Left lung (tissue), 4 donors: ENCODE measurements at regions not wholly inside any gene's neighbourhood (a gene's known extent, or its start where the extent isn't known, plus 50 kb on each side); places are given as distances from the start of the nearest gene placed in this dataset.
"Not testable (repeated sequence)": the region's sequence is repeated elsewhere in the genome, so short reads cannot be mapped to it uniquely, and the experiment has no call there.

ENCODE experiments used
- ATAC-seq: fragments of 200-7000 bp; cut with Tn5 transposase; one replicate; pipeline ENCODE4 v1.9.1; 2020; ENCODE audit warnings: moderate library complexity
- DNase-seq, 4 donors: peaks; one replicate each; pipeline ENCODE4 v3.0.0-alpha.2; 2013 to 2020
- H3K27ac ChIP-seq, 2 donors: fragments of 200-600 bp; sonication (generic) in 1 of 2; one replicate each; pipeline versions ENCODE4 v1.5.0 to v1.8.0; 2020 to 2021
- H3K27me3 ChIP-seq, 2 donors: fragments of 200-600 bp; sonication (generic) in 1 of 2; one replicate each; pipeline versions ENCODE4 v1.5.0 to v1.8.0; 2020 to 2021
- H3K36me3 ChIP-seq, 2 donors: fragments of 200-600 bp; sonication (generic) in 1 of 2; one replicate each; pipeline versions ENCODE4 v1.5.0 to v1.8.0; 2020 to 2021
- H3K4me1 ChIP-seq, 2 donors: fragments of 200-600 bp; one replicate each; pipeline ENCODE4 v1.8.0; 2021
- H3K4me3 ChIP-seq, 2 donors: fragments of 200-600 bp; sonication (generic) in 1 of 2; one replicate each; pipeline versions ENCODE4 v1.5.0 to v1.8.0; 2020 to 2021; ENCODE audit warnings: mild to moderate bottlenecking in 1 of 2
- H3K9me3 ChIP-seq, 2 donors: fragments of 200-600 bp; sonication (generic) in 1 of 2; one replicate each; pipeline versions ENCODE4 v1.5.0 to v1.8.0; 2020 to 2021
- intact Hi-C, 2 donors: fragments of 100-400 bp; cut with DNase I; formaldehyde crosslinking; loops; one replicate each; pipeline versions ENCODE4 v1.11.2 to v1.14.2; 2022
- TF ChIP-seq, protein P1 (sequence below), 2 donors: fragments of 200-600 bp; sonication (generic) in 1 of 2; IDR thresholded peaks; one replicate each; pipeline versions ENCODE4 v1.5.0 to v1.8.0; 2021; ENCODE audit warnings: antibody characterized with exemption in 2 of 2
- donor health status: DM: no; HTN: yes; CAD: no.
- donor health status: DM: no; HTN: no; CAD: no.

DNA sequence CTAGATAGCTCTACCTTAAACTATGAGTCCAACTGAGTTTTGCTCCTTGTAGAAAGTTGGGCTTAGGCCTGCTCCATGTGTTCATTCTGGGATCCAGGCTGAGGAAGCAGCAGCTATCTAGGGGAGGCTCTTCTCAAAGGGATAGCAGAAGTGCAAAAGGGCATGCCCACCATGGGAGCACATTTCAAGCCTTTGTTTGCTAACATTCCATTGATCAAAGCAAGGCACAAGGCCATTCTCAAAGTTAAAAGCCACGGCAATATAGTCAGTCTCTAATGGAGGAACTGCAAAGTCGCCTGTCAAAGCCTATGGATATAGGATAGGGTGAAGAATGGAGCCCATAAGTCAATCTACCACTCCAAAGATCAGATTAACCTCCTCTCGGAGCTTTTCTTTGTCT, 488.1 kb upstream of the ARX start:
- DNase-seq (no peak), ATAC-seq (no peak)
- intact Hi-C loops: no loop called here
- H3K27ac ChIP-seq: no peak overlapping the region
- no peak overlapping the region for H3K4me3 ChIP-seq
- no peaks in the 10 kb centered on the region for H3K27me3 ChIP-seq
- H3K4me1 ChIP-seq: no peaks in the 10 kb centered on the region
- TF ChIP-seq, protein P1, sequence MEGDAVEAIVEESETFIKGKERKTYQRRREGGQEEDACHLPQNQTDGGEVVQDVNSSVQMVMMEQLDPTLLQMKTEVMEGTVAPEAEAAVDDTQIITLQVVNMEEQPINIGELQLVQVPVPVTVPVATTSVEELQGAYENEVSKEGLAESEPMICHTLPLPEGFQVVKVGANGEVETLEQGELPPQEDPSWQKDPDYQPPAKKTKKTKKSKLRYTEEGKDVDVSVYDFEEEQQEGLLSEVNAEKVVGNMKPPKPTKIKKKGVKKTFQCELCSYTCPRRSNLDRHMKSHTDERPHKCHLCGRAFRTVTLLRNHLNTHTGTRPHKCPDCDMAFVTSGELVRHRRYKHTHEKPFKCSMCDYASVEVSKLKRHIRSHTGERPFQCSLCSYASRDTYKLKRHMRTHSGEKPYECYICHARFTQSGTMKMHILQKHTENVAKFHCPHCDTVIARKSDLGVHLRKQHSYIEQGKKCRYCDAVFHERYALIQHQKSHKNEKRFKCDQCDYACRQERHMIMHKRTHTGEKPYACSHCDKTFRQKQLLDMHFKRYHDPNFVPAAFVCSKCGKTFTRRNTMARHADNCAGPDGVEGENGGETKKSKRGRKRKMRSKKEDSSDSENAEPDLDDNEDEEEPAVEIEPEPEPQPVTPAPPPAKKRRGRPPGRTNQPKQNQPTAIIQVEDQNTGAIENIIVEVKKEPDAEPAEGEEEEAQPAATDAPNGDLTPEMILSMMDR (IDR thresholded peaks at IDR 0.05): no peak
- no peaks in the 10 kb centered on the region for H3K9me3 ChIP-seq
- no peaks in the 10 kb centered on the region for H3K36me3 ChIP-seq

DNA sequence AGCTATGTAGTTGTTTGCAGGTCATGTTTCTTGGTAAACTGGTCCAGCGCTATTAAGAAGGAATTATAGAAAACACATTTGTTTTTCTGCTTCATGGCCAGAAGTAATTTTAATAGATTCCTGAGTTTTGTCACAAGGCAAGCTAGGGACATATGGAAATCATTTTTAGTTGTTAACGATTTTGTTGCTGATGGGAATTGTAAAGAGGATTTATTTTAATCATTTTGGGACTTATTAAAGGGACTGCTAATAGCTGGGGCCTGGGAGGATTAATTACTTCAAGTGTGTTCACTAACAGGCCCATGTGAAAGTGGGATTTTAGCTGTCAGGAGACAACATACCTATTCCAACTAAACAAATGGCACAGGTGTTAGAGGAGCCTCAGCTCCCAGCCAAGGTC, 492.0 kb upstream of the ARX start:
- H3K4me1 ChIP-seq: no peaks in the 10 kb centered on the region
- no peak overlapping the region for H3K4me3 ChIP-seq
- no peaks in the 10 kb centered on the region for H3K27me3 ChIP-seq
- H3K36me3 ChIP-seq: no peaks in the 10 kb centered on the region
- DNase-seq (no peak), ATAC-seq (no peak)
- H3K9me3 ChIP-seq: no peaks in the 10 kb centered on the region
- TF ChIP-seq, protein P1 (IDR thresholded peaks at IDR 0.05): no peak
- intact Hi-C loops: no loop called here
- H3K27ac ChIP-seq: no peak overlapping the region

DNA sequence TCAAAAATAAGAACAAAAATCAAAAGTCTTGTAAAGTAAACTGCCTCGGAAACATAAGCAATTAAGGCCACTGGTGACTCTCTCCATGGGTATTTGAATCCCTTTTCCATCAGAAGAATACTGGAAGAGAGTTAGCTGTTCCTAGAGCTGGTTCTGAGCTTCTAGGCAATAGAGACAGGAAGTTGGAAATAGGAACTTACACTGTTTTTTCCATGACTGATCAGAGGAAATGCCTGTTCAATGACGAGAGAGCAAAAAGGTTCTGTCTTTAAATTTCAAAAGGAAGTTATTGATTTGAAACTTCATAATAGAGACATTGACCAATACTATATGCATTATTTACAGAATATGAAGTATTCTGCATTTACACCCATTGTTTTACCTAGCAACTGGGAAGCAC, 503.5 kb upstream of the ARX start:
- ATAC-seq (no peak), DNase-seq (no peak)
- Histone ChIP-seq H3K9me3 (no peaks in the 10 kb centered on the region), H3K36me3 (no peaks in the 10 kb centered on the region), H3K4me1 (no peaks in the 10 kb centered on the region), H3K27me3 (no peaks in the 10 kb centered on the region), H3K4me3 (no peak overlapping the region), H3K27ac (no peak overlapping the region)
- TF ChIP-seq, protein P1 (IDR thresholded peaks at IDR 0.05): no peak
- intact Hi-C loops: no loop called here

DNA sequence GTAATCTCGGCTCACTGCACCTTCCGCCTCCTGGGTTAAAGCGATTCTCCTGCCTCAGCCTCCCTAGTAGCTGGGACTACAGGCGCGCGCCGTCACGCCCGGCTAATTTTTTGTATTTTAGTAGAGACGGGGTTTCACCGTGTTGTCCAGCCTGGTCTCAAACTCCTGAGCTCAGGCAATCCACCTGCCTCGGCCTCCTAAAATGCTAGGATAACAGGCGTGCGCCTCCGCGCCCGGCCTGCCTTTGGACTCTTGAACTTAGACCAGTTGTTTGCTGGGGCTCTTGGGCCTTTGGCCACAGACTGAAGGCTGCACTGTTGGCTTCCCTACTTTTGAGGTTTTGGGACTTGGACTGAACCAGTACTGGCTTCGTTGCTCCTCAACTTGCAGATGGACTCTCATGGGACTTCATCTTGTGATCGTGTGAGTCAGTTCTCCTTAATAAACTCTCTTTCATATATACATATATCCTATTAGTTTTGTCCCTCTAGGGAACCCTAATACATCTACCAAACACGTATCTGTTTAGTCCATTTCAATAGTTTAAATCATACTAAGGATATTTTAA, 506.8 kb upstream of the ARX start:
- H3K36me3 ChIP-seq, ATAC-seq, H3K4me1 ChIP-seq, H3K4me3 ChIP-seq, H3K27me3 ChIP-seq, H3K9me3 ChIP-seq, DNase-seq, H3K27ac ChIP-seq, intact Hi-C loops: not testable (repeated sequence)

DNA sequence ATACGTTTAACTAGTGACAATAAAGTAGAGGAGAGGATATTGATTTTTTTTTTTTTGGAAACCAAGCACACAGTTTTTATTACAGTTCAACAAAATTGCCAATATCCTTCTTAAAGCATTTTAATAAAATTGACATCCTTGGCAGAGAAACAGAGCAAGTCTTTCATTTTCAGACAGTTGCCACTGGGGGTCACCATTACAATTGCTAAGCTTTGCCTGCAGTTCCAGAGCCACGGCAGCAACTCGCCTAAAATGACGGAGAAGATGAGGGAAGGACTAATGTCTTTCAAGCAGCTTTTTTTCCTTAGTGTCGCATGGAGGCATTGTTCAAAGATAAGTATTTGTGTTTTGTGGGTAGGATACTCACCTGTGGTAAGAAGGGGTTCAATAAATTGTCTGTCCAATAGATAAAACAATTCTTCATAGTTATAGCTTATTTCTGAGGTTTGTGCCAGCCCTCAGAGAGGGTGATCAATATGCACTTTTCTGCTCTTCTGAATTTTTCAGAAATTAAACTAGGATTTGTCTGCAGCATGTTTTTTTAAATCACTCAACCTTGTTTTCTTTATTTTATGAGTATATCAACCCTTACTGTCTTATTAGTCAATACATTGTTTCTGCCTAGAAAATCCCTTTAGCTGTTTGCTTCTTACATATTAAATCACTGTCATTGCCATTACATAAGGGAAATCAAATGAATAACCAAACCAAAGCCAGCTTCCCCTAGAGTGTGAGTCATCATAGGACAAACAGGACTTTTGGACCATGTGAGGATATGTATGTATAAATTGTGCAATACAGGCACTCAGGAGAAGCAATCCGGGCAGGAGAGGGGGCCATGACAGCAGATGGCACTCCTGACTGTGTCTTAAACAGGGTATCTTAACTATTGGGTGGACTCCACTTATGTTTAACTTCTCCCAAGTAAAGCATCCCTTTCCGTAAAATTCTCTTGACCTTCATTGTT, 508.1 kb upstream of the ARX start:
- intact Hi-C loops: no loop called here
- no peak overlapping the region for H3K27ac ChIP-seq
- H3K36me3 ChIP-seq: no peaks in the 10 kb centered on the region
- H3K27me3 ChIP-seq: no peaks in the 10 kb centered on the region
- ATAC-seq: peak; percentile 68
- no peak overlapping the region for H3K4me3 ChIP-seq
- TF ChIP-seq, protein P1 (IDR thresholded peaks at IDR 0.05): peak in 1 of 2 donors; percentile 33
- no peaks in the 10 kb centered on the region for H3K9me3 ChIP-seq
- peak in 2 of 4 donors; percentile 47 to 74 for DNase-seq
- H3K4me1 ChIP-seq: no peaks in the 10 kb centered on the region
